GM18873 (cell line): ENCODE measurements at regions not wholly inside any gene's neighbourhood (a gene's known extent, or its start where the extent isn't known, plus 50 kb on each side); places are given as distances from the start of the nearest gene placed in this dataset.
A peak's percentile ranks its signal among the peaks of the same experiment; 100 is the strongest.

ENCODE experiments used
- ATAC-seq: cut with Tn5 transposase; IDR thresholded peaks from one replicate; pipeline ENCODE4 v1.9.1; 2021; ENCODE audit warnings: mild to moderate bottlenecking, moderate library complexity, moderate number of reproducible peaks; ENCODE audit not compliant: unreplicated experiment, low FRiP score

GRCh38 chr2:64767670-64768468, 114.2 kb upstream of the SERTAD2 start:
- ATAC-seq: peak; percentile 88

- no peak for ATAC-seq
These were observed 114.8 kb upstream of the SERTAD2 start for GRCh38 chr2:64768491-64769005.

- no peak for ATAC-seq
These were observed 115.8 kb upstream of the SERTAD2 start for GRCh38 chr2:64769392-64770044.

- no peak for ATAC-seq
These were observed 116.5 kb upstream of the SERTAD2 start for GRCh38 chr2:64770137-64770780.

- no peak for ATAC-seq
These were observed 117.1 kb upstream of the SERTAD2 start for GRCh38 chr2:64770781-64771334.

- no peak for ATAC-seq
These were observed 118.0 kb upstream of the SERTAD2 start for GRCh38 chr2:64771737-64772136.

GRCh38 chr2:64773461-64774118, 119.9 kb upstream of the SERTAD2 start:
- ATAC-seq: no peak

GRCh38 chr2:64777841-64778240, 124.1 kb upstream of the SERTAD2 start:
- no peak for ATAC-seq

GRCh38 chr2:64779117-64779690, 125.5 kb upstream of the SERTAD2 start:
- ATAC-seq: no peak

GRCh38 chr2:64780041-64780440, 126.3 kb upstream of the SERTAD2 start:
- no peak for ATAC-seq

- no peak for ATAC-seq
These were observed 128.1 kb upstream of the SERTAD2 start for GRCh38 chr2:64781711-64782390.

- no peak for ATAC-seq
These were observed 130.7 kb upstream of the SERTAD2 start for GRCh38 chr2:64784168-64785061.

- ATAC-seq: no peak
These were observed 131.5 kb upstream of the SERTAD2 start for GRCh38 chr2:64785245-64785644.

- no peak for ATAC-seq
These were observed 132.8 kb upstream of the SERTAD2 start for GRCh38 chr2:64786343-64787018.

GRCh38 chr2:64787019-64787365, 133.3 kb upstream of the SERTAD2 start:
- ATAC-seq: no peak

- ATAC-seq: no peak
These were observed 134.0 kb upstream of the SERTAD2 start for GRCh38 chr2:64787698-64788097.

GRCh38 chr2:64789466-64790320, 136.0 kb upstream of the SERTAD2 start:
- ATAC-seq: no peak
